ENCODE measurements at regions not wholly inside any gene's neighbourhood (a gene's known extent, or its start where the extent isn't known, plus 50 kb on each side); places are given as distances from the start of the nearest gene placed in this dataset.

GRCh38 chr5:2487152-2487763 lies 264.2 kb downstream of the IRX2 start:
- no peak for DNase-seq
- TF ChIP-seq POLR2A (IDR thresholded peaks at IDR 0.05; ENCODE audit: low read length) (no peak), GATA1 (IDR thresholded peaks at IDR 0.05; ENCODE audit: low read depth, low read length) (no peak)

GRCh38 chr5:2486373-2486772 lies 265.1 kb downstream of the IRX2 start:
- TF ChIP-seq GATA1 (IDR thresholded peaks at IDR 0.05; ENCODE audit: low read depth, low read length) (no peak), POLR2A (IDR thresholded peaks at IDR 0.05; ENCODE audit: low read length) (no peak)
- DNase-seq, result no peak

GRCh38 chr5:2482778-2483177 lies 268.7 kb downstream of the IRX2 start:
- no peak for DNase-seq
- TF ChIP-seq POLR2A (IDR thresholded peaks at IDR 0.05; ENCODE audit: low read length), result no peak
- no peak for TF ChIP-seq GATA1 (IDR thresholded peaks at IDR 0.05; ENCODE audit: low read depth, low read length)

- no peak for DNase-seq
- no peak for TF ChIP-seq GATA1 (IDR thresholded peaks at IDR 0.05; ENCODE audit: low read depth, low read length)
These were observed 270.6 kb downstream of the IRX2 start for GRCh38 chr5:2480871-2481270.

GRCh38 chr5:2475902-2476301 lies 275.6 kb downstream of the IRX2 start:
- no peak for TF ChIP-seq POLR2A (IDR thresholded peaks at IDR 0.05; ENCODE audit: low read length)
- TF ChIP-seq GATA1 (IDR thresholded peaks at IDR 0.05; ENCODE audit: low read depth, low read length), result no peak

GRCh38 chr5:2472670-2473069 lies 278.8 kb downstream of the IRX2 start:
- TF ChIP-seq GATA1 (IDR thresholded peaks at IDR 0.05; ENCODE audit: low read depth, low read length) (no peak), POLR2A (IDR thresholded peaks at IDR 0.05; ENCODE audit: low read length) (no peak)
- DNase-seq, result no peak

More at GRCh38 chr5:2475902-2476301, 275.6 kb downstream of the IRX2 start:
- DNase-seq, result no peak

- no peak for TF ChIP-seq GATA1 (IDR thresholded peaks at IDR 0.05; ENCODE audit: low read depth, low read length)
- no peak for TF ChIP-seq POLR2A (IDR thresholded peaks at IDR 0.05; ENCODE audit: low read length)
- DNase-seq, result no peak
These were observed 280.2 kb downstream of the IRX2 start for GRCh38 chr5:2471152-2471879.

GRCh38 chr5:2466966-2467365 lies 284.5 kb downstream of the IRX2 start:
- DNase-seq, result no peak
- TF ChIP-seq GATA1 (IDR thresholded peaks at IDR 0.05; ENCODE audit: low read depth, low read length) (no peak), POLR2A (IDR thresholded peaks at IDR 0.05; ENCODE audit: low read length) (no peak)

GRCh38 chr5:2465383-2465782 lies 286.1 kb downstream of the IRX2 start:
- no peak for DNase-seq
- TF ChIP-seq POLR2A (IDR thresholded peaks at IDR 0.05; ENCODE audit: low read length) (no peak), GATA1 (IDR thresholded peaks at IDR 0.05; ENCODE audit: low read depth, low read length) (no peak)

GRCh38 chr5:2464141-2464540 lies 287.3 kb downstream of the IRX2 start:
- no peak for TF ChIP-seq GATA1 (IDR thresholded peaks at IDR 0.05; ENCODE audit: low read depth, low read length)
- TF ChIP-seq POLR2A (IDR thresholded peaks at IDR 0.05; ENCODE audit: low read length), result no peak
- DNase-seq, result no peak

GRCh38 chr5:2461701-2462691 lies 289.5 kb downstream of the IRX2 start:
- no peak for TF ChIP-seq POLR2A (IDR thresholded peaks at IDR 0.05; ENCODE audit: low read length)
- TF ChIP-seq GATA1 (IDR thresholded peaks at IDR 0.05; ENCODE audit: low read depth, low read length), result no peak
- no peak for DNase-seq

GRCh38 chr5:2460098-2460497 lies 291.4 kb downstream of the IRX2 start:
- TF ChIP-seq GATA1 (IDR thresholded peaks at IDR 0.05; ENCODE audit: low read depth, low read length) (no peak), POLR2A (IDR thresholded peaks at IDR 0.05; ENCODE audit: low read length) (no peak)
- DNase-seq, result no peak

- no peak for DNase-seq
These were observed 292.2 kb downstream of the IRX2 start for GRCh38 chr5:2459251-2459650.

GRCh38 chr5:2455878-2456277 lies 295.6 kb downstream of the IRX2 start:
- no peak for DNase-seq
- TF ChIP-seq GATA1 (IDR thresholded peaks at IDR 0.05; ENCODE audit: low read depth, low read length) (no peak), POLR2A (IDR thresholded peaks at IDR 0.05; ENCODE audit: low read length) (no peak)

More at GRCh38 chr5:2459251-2459650, 292.2 kb downstream of the IRX2 start:
- TF ChIP-seq GATA1 (IDR thresholded peaks at IDR 0.05; ENCODE audit: low read depth, low read length) (no peak), POLR2A (IDR thresholded peaks at IDR 0.05; ENCODE audit: low read length) (no peak)
